H9 (cell line): ENCODE measurements at regions not wholly inside any gene's neighbourhood (a gene's known extent, or its start where the extent isn't known, plus 50 kb on each side); places are given as distances from the start of the nearest gene placed in this dataset.

ENCODE experiments used
- DNase-seq: peaks from one replicate; pipeline ENCODE4 v3.0.0-alpha.2; 2017
- H2AFZ ChIP-seq: one replicate; pipeline ENCODE4 v1.6.1; 2013; ENCODE audit warnings: mild to moderate bottlenecking, low read length, control low read depth, moderate library complexity
- H2AK5ac ChIP-seq: 2 replicates; pipeline ENCODE4 v1.6.1; 2013; ENCODE audit warnings: low read length, control low read depth, mixed read lengths; ENCODE audit not compliant: insufficient read length
- H2BK120ac ChIP-seq: one replicate; pipeline ENCODE4 v1.6.1; 2013; ENCODE audit warnings: low read depth, mild to moderate bottlenecking, low read length, control low read depth, inconsistent platforms; ENCODE audit not compliant: poor library complexity, severe bottlenecking
- H2BK12ac ChIP-seq: 2 replicates; pipeline ENCODE4 v1.6.1; 2013; ENCODE audit warnings: low read length, control low read depth, mixed read lengths, low read depth; ENCODE audit not compliant: insufficient read length
- H2BK15ac ChIP-seq: 2 replicates; pipeline ENCODE4 v1.6.1; 2013; ENCODE audit warnings: low read depth, low read length, control low read depth
- H2BK20ac ChIP-seq: one replicate; pipeline ENCODE4 v1.6.1; 2013; ENCODE audit warnings: low read depth, mild to moderate bottlenecking, low read length, control low read depth, inconsistent platforms; ENCODE audit not compliant: poor library complexity, severe bottlenecking
- H2BK5ac ChIP-seq: 2 replicates; pipeline ENCODE4 v1.6.1; 2013; ENCODE audit warnings: low read length, control low read depth, mixed read lengths; ENCODE audit not compliant: insufficient read length
- H3K14ac ChIP-seq: 2 replicates; pipeline ENCODE4 v1.6.1; 2013; ENCODE audit warnings: low read length, control low read depth; ENCODE audit not compliant: insufficient read depth
- H3K18ac ChIP-seq: 2 replicates; pipeline ENCODE4 v1.6.1; 2013; ENCODE audit warnings: low read depth, mild to moderate bottlenecking, mixed read lengths, low read length, control low read depth; ENCODE audit not compliant: insufficient read length
- H3K23ac ChIP-seq: 2 replicates; pipeline ENCODE4 v1.6.1; 2013; ENCODE audit warnings: low read length, control low read depth, mixed read lengths, low read depth; ENCODE audit not compliant: insufficient read length
- H3K23me2 ChIP-seq: 2 replicates; pipeline ENCODE4 v1.6.1; 2013; ENCODE audit warnings: low read depth, mild to moderate bottlenecking, mixed read lengths, low read length, control low read depth; ENCODE audit not compliant: insufficient read length, poor library complexity, severe bottlenecking
- H3K27ac ChIP-seq: 2 replicates; pipeline ENCODE4 v1.5.1; 2013; ENCODE audit warnings: low read length, control low read depth, mixed read lengths, low read depth; ENCODE audit not compliant: insufficient read length
- H3K27me3 ChIP-seq: 2 replicates; pipeline ENCODE4 v1.6.1; 2013; ENCODE audit warnings: low read length, control low read depth, inconsistent platforms; ENCODE audit not compliant: insufficient read depth
- H3K4ac ChIP-seq: 2 replicates; pipeline ENCODE4 v1.6.1; 2013; ENCODE audit warnings: low read depth, mild to moderate bottlenecking, control low read depth, inconsistent platforms, low read length, moderate library complexity
- H3K4me1 ChIP-seq: 2 replicates; pipeline ENCODE4 v1.6.1; 2013; ENCODE audit warnings: low read length, control low read depth, inconsistent platforms; ENCODE audit not compliant: insufficient read depth
- H3K4me2 ChIP-seq: 2 replicates; pipeline ENCODE4 v1.6.1; 2013; ENCODE audit warnings: low read length, control low read depth, mixed read lengths; ENCODE audit not compliant: insufficient read length, insufficient read depth
- H3K56ac ChIP-seq: 2 replicates; pipeline ENCODE4 v1.6.1; 2013; ENCODE audit warnings: low read depth, mild to moderate bottlenecking, mixed read lengths, low read length, control low read depth; ENCODE audit not compliant: insufficient read length
- H3K79me1 ChIP-seq: 2 replicates; pipeline ENCODE4 v1.6.1; 2013; ENCODE audit warnings: low read depth, mild to moderate bottlenecking, moderate library complexity, low read length, control low read depth, inconsistent platforms; ENCODE audit not compliant: insufficient read depth, poor library complexity, severe bottlenecking
- H3K79me2 ChIP-seq: 2 replicates; pipeline ENCODE4 v1.6.1; 2013; ENCODE audit warnings: low read length, control low read depth, inconsistent platforms; ENCODE audit not compliant: insufficient read depth
- H3K9ac ChIP-seq: 2 replicates; pipeline ENCODE4 v1.6.1; 2013; ENCODE audit warnings: low read length, control low read depth, mixed read lengths; ENCODE audit not compliant: insufficient read length; ENCODE audit errors: extremely low read depth
- H3K9me3 ChIP-seq: one replicate; pipeline ENCODE4 v1.6.1; 2013; ENCODE audit warnings: low read depth, low read length, inconsistent platforms; ENCODE audit not compliant: control insufficient read depth
- H3T11ph ChIP-seq: one replicate; pipeline ENCODE4 v1.6.1; 2013; ENCODE audit warnings: mild to moderate bottlenecking, low read length, control low read depth, inconsistent platforms
- H4K20me1 ChIP-seq: one replicate; pipeline ENCODE4 v1.6.1; 2013; ENCODE audit not compliant: control insufficient read depth, insufficient read length, insufficient read depth
- H4K5ac ChIP-seq: 2 replicates; pipeline ENCODE4 v1.6.1; 2013; ENCODE audit warnings: low read depth, mild to moderate bottlenecking, mixed read lengths, low read length, control low read depth; ENCODE audit not compliant: insufficient read length
- H4K8ac ChIP-seq: replicated peaks from 2 replicates; pipeline ENCODE4 v1.6.1; 2013; ENCODE audit warnings: low read length, control low read depth, mixed read lengths, low read depth; ENCODE audit not compliant: insufficient read length
- H4K91ac ChIP-seq: 2 replicates; pipeline ENCODE4 v1.6.1; 2013; ENCODE audit warnings: low read depth, mild to moderate bottlenecking, moderate library complexity, mixed read lengths, low read length, control low read depth; ENCODE audit not compliant: insufficient read length
- H3K27ac Mint-ChIP-seq, 3 experiments: 2 replicates in 2 of 3; 3 replicates in 1 of 3; pipeline ENCODE4 v1.8.0; 2020 to 2021; ENCODE audit warnings: mixed read lengths in 3 of 3, mild to moderate bottlenecking in 1 of 3, moderate library complexity in 1 of 3
- H3K27me3 Mint-ChIP-seq: 2 replicates; pipeline ENCODE4 v1.8.0; 2021; ENCODE audit warnings: low read depth, mild to moderate bottlenecking, moderate library complexity, mixed read lengths
- H3K36me3 Mint-ChIP-seq, 3 experiments: 2 replicates in 2 of 3; 3 replicates in 1 of 3; pipeline ENCODE4 v1.8.0; 2020 to 2021; ENCODE audit warnings: low read depth in 3 of 3, mixed read lengths in 3 of 3; ENCODE audit not compliant: insufficient read depth in 1 of 3
- H3K4me1 Mint-ChIP-seq, 2 experiments: 2 replicates each; pipeline ENCODE4 v1.8.0; 2020; ENCODE audit warnings: mixed read lengths in 2 of 2
- H3K4me3 Mint-ChIP-seq, 2 experiments: 2 replicates in 1 of 2; 3 replicates in 1 of 2; pipeline ENCODE4 v1.8.0; 2020 to 2021; ENCODE audit warnings: mild to moderate bottlenecking in 2 of 2, mixed read lengths in 2 of 2, moderate library complexity in 1 of 2
- H3K9me3 Mint-ChIP-seq, 2 experiments: 2 replicates in 1 of 2; 3 replicates in 1 of 2; pipeline ENCODE4 v1.8.0; 2020; ENCODE audit warnings: mild to moderate bottlenecking in 2 of 2, mixed read lengths in 2 of 2, moderate library complexity in 1 of 2
- WGBS: extraction: QIAGEN DNeasy Blood & Tissue Kit; methylation state at CpG from one replicate; pipeline ENCODE4 v1.1.7; 2013; ENCODE audit warnings: missing lambda C conversion rate, low lambda C conversion rate, mixed read lengths; ENCODE audit not compliant: insufficient read length; ENCODE audit errors: extremely low coverage; 5-methylcytosine and 5-hydroxymethylcytosine counted together
- TF ChIP-seq, protein P1 (sequence below): fragments of 200-600 bp; sonication (generic); conservative IDR thresholded peaks from 3 replicates; pipeline ENCODE4 v1.8.0; 2021; ENCODE audit warnings: antibody characterized with exemption, mild to moderate bottlenecking

DNA sequence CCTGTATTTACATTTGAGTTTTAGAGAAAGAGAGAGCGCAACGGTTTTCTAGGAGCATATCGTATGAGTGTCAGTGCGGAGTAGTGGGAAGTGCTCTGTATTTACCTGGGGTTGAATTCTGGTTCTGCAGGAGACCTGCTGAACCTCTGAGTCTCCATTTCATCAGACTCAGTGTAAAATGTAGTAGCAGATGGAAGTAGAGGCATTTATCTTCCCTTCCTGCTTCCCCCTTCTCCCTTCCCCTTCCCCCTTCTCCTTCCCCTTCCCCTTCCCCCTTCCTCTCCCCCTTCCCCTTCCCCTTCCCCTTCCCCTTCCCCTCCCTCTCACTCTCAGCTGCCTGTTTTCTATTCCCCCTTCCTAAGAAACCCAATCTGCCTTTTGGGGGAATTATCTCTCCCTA is 426.9 kb downstream of the NPIPA7 start:
- Histone ChIP-seq H2BK15ac (no peak overlapping the region), H2AFZ (no peak overlapping the region), H3T11ph (no peak overlapping the region), H4K91ac (no peak overlapping the region), H3K23me2 (no peaks in the 10 kb centered on the region), H3K23ac (no peak overlapping the region), H4K5ac (no peak overlapping the region), H2AK5ac (no peak overlapping the region), H3K27me3 (no peaks in the 10 kb centered on the region), H3K9ac (no peak overlapping the region), H2BK12ac (no peak overlapping the region), H4K20me1 (no peaks in the 10 kb centered on the region), H3K4me1 (no peaks in the 10 kb centered on the region), H3K14ac (no peak overlapping the region), H3K27ac (no peak overlapping the region), H3K79me1 (no peaks in the 10 kb centered on the region), H3K4ac (no peak overlapping the region), H3K18ac (no peak overlapping the region), H3K56ac (no peak overlapping the region), H3K4me2 (no peak overlapping the region), H2BK5ac (no peak overlapping the region), H3K9me3 (no peaks in the 10 kb centered on the region), H2BK20ac (no peak overlapping the region), H4K8ac (no peak overlapping the region), H2BK120ac (no peak overlapping the region), H3K79me2 (no peaks in the 10 kb centered on the region)
- no peak overlapping the region for H3K4me3 Mint-ChIP-seq
- H3K4me1 Mint-ChIP-seq, result no peaks in the 10 kb centered on the region
- H3K27ac Mint-ChIP-seq, result no peak overlapping the region
- H3K27me3 Mint-ChIP-seq, result peaks cover 14% of the 10 kb centered on the region; the same call in 1 of the 2 replicates
- TF ChIP-seq, protein P1, sequence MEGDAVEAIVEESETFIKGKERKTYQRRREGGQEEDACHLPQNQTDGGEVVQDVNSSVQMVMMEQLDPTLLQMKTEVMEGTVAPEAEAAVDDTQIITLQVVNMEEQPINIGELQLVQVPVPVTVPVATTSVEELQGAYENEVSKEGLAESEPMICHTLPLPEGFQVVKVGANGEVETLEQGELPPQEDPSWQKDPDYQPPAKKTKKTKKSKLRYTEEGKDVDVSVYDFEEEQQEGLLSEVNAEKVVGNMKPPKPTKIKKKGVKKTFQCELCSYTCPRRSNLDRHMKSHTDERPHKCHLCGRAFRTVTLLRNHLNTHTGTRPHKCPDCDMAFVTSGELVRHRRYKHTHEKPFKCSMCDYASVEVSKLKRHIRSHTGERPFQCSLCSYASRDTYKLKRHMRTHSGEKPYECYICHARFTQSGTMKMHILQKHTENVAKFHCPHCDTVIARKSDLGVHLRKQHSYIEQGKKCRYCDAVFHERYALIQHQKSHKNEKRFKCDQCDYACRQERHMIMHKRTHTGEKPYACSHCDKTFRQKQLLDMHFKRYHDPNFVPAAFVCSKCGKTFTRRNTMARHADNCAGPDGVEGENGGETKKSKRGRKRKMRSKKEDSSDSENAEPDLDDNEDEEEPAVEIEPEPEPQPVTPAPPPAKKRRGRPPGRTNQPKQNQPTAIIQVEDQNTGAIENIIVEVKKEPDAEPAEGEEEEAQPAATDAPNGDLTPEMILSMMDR, result no peak
- WGBS, result no CpG with 5 or more reads among the region's 4 CpGs
- H3K9me3 Mint-ChIP-seq, result peaks cover 6 to 12% of the 10 kb centered on the region in 2 experiments; a peak in 2 of 5 replicates
- DNase-seq, result no peak
- H3K36me3 Mint-ChIP-seq, result no peaks in the 10 kb centered on the region
